ENCODE measurements at regions not wholly inside any gene's neighbourhood (a gene's known extent, or its start where the extent isn't known, plus 50 kb on each side); places are given as distances from the start of the nearest gene placed in this dataset.
A peak's percentile ranks its signal among the peaks of the same experiment; 100 is the strongest.

DNA sequence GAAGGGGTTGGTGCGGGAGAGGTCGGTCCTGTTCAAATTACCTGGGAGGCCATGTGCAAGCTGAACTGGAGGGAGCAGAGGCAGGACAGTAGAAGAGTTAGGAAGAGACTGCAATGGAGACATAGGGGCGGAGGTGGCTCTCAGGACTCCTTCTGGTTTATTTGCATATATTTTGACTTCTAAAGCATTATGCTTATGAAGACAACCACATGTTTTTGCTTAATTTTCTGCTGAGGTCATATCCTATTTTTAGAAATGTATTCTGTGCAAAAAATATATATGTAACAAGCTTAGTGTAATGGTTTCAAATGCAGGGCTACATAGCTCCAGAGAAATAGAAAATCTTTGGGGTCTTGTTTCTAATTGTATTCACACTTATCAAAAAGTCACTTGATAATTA lies 137.0 kb upstream of the MDM1 start:
- Histone ChIP-seq H3K36me3 (replicated peaks; ENCODE audit: insufficient read depth, low read length) (no peaks in the 10 kb centered on the region), H3K4me3 (ENCODE audit: low read length) (no peak overlapping the region), H3K9me2 (replicated peaks; ENCODE audit: insufficient read depth, low read length) (no peaks in the 10 kb centered on the region), H4K20me1 (ENCODE audit: insufficient read depth, low read length) (no peaks in the 10 kb centered on the region), H2AFZ (ENCODE audit: low read length) (no peak overlapping the region), H3K9me3 (replicated peaks; ENCODE audit: insufficient read depth, low read length) (no peaks in the 10 kb centered on the region), H3K27me3 (replicated peaks; ENCODE audit: insufficient read depth, low read length) (no peaks in the 10 kb centered on the region), H3K4me1 (ENCODE audit: low read length) (peaks cover 13% of the 10 kb centered on the region), H3K4me2 (ENCODE audit: low read depth, low read length) (0 out of 2 replicates have a peak overlapping the region, but pooled peaks have one; percentile 13), H3K9ac (ENCODE audit: low read length) (no peak overlapping the region), H3K27ac (ENCODE audit: low read length) (no peak overlapping the region), H3K79me2 (ENCODE audit: low read length) (no peaks in the 10 kb centered on the region), H3F3A (ENCODE audit: insufficient read depth, low read length) (no peaks in the 10 kb centered on the region)
- DNase-seq: peak; percentile 35
- no peak for TF ChIP-seq EZH2 (optimal IDR thresholded peaks at IDR 0.05; ENCODE audit: low read depth, low read length)
- TF ChIP-seq, protein P1, sequence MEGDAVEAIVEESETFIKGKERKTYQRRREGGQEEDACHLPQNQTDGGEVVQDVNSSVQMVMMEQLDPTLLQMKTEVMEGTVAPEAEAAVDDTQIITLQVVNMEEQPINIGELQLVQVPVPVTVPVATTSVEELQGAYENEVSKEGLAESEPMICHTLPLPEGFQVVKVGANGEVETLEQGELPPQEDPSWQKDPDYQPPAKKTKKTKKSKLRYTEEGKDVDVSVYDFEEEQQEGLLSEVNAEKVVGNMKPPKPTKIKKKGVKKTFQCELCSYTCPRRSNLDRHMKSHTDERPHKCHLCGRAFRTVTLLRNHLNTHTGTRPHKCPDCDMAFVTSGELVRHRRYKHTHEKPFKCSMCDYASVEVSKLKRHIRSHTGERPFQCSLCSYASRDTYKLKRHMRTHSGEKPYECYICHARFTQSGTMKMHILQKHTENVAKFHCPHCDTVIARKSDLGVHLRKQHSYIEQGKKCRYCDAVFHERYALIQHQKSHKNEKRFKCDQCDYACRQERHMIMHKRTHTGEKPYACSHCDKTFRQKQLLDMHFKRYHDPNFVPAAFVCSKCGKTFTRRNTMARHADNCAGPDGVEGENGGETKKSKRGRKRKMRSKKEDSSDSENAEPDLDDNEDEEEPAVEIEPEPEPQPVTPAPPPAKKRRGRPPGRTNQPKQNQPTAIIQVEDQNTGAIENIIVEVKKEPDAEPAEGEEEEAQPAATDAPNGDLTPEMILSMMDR (IDR thresholded peaks at IDR 0.05; ENCODE audit: low read length): no peak
- no peak for TF ChIP-seq EZH2phosphoT487 (IDR thresholded peaks at IDR 0.05; ENCODE audit: low read length)

DNA sequence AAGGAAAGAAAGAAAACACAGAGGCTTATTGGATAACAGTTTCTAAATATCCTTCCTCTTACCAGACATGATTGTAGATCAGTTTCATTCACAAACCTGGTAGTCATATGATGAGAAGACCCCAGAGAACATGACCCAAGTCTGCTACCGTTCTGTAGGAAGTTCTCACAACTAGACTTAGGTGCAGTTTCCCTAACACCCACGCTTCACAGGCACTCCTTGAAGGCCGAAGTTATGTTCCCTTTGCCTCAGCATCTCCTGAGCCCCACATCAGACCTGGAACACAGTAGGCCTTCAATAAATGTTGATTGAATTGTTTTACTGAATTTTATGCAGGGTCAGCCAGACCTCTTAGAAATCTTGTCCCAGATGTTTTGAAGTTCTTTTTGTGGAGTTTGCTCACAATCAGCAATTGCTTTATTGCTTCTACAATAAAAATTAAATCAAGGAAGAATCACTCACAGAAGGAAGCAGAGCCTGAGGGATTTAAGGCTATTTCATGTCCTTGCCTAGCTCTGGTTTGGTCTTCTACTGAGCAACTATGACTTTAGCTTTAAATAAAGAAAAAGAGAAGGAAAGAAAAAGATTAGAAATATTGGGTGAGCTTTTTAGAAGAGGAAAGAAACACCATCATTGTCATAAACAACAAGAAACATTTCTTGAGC lies 138.6 kb upstream of the MDM1 start:
- Histone ChIP-seq H3K4me2 (ENCODE audit: low read depth, low read length) (no peak overlapping the region), H3K9ac (ENCODE audit: low read length) (no peak overlapping the region), H3F3A (ENCODE audit: insufficient read depth, low read length) (no peaks in the 10 kb centered on the region), H3K27me3 (replicated peaks; ENCODE audit: insufficient read depth, low read length) (no peaks in the 10 kb centered on the region), H3K4me1 (ENCODE audit: low read length) (peaks cover 25% of the 10 kb centered on the region), H3K79me2 (ENCODE audit: low read length) (no peaks in the 10 kb centered on the region), H3K4me3 (ENCODE audit: low read length) (no peak overlapping the region), H3K9me3 (replicated peaks; ENCODE audit: insufficient read depth, low read length) (no peaks in the 10 kb centered on the region), H3K9me2 (replicated peaks; ENCODE audit: insufficient read depth, low read length) (no peaks in the 10 kb centered on the region), H3K27ac (ENCODE audit: low read length) (no peak overlapping the region), H4K20me1 (ENCODE audit: insufficient read depth, low read length) (no peaks in the 10 kb centered on the region), H2AFZ (ENCODE audit: low read length) (no peak overlapping the region), H3K36me3 (replicated peaks; ENCODE audit: insufficient read depth, low read length) (no peaks in the 10 kb centered on the region)
- no peak for TF ChIP-seq EZH2phosphoT487 (IDR thresholded peaks at IDR 0.05; ENCODE audit: low read length)
- TF ChIP-seq, protein P1 (IDR thresholded peaks at IDR 0.05; ENCODE audit: low read length): no peak
- no peak for TF ChIP-seq EZH2 (optimal IDR thresholded peaks at IDR 0.05; ENCODE audit: low read depth, low read length)
- no peak for DNase-seq

DNA sequence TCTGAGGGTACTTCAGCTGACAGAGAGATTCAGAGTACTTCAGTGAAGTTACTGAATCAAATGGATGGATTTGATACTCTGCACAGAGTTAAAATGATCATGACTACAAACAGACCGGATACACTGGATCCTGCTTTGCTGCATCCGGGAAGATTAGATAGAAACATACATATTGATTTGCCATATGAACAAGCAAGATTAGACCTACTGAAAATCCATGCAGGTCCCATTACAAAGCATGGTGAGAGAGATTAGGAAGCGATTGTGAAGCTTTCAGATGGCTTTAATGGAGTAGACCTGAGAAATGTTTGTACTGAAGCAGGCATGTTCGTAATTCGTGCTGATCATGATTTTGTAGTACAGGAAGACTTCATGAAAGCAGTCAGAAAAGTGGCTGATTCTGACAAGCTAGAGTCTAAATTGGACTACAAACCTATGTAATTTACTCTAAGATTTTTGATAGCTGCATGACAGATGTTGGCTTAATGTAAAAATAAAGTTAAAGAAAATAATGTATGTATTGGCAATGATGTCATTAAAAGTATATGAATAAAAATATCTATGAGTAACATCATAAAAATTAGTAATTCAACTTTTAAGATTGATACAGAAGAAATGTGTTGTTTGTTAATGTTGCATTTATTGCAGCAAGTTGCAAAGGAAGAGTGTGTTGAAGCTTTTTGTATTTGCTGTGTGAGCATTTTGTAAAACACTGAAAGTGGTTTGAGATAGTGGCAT lies 136.1 kb upstream of the RAP1B start:
- no peaks in the 10 kb centered on the region for H3K27me3 ChIP-seq (replicated peaks; ENCODE audit: insufficient read depth, low read length)
- no peaks in the 10 kb centered on the region for H3F3A ChIP-seq (ENCODE audit: insufficient read depth, low read length)
- peak overlapping the region; percentile 12; the same call in 1 of the 2 replicates for H3K4me2 ChIP-seq (ENCODE audit: low read depth, low read length)

More for the DNA sequence above, 136.1 kb upstream of the RAP1B start:
- no peaks in the 10 kb centered on the region for H3K9me3 ChIP-seq (replicated peaks; ENCODE audit: insufficient read depth, low read length)
- TF ChIP-seq EZH2phosphoT487 (IDR thresholded peaks at IDR 0.05; ENCODE audit: low read length) (no peak), EZH2 (optimal IDR thresholded peaks at IDR 0.05; ENCODE audit: low read depth, low read length) (no peak)
- TF ChIP-seq, protein P1 (IDR thresholded peaks at IDR 0.05; ENCODE audit: low read length): no peak
- H3K79me2 ChIP-seq (ENCODE audit: low read length): no peaks in the 10 kb centered on the region
- peak overlapping the region; percentile 10; the same call in 1 of the 2 replicates for H3K27ac ChIP-seq (ENCODE audit: low read length)
- no peak overlapping the region for H2AFZ ChIP-seq (ENCODE audit: low read length)
- no peaks in the 10 kb centered on the region for H3K9me2 ChIP-seq (replicated peaks; ENCODE audit: insufficient read depth, low read length)
- peaks cover 12% of the 10 kb centered on the region; the same call in 1 of the 2 replicates for H3K4me1 ChIP-seq (ENCODE audit: low read length)
- H3K36me3 ChIP-seq (replicated peaks; ENCODE audit: insufficient read depth, low read length): no peaks in the 10 kb centered on the region
- no peaks in the 10 kb centered on the region for H4K20me1 ChIP-seq (ENCODE audit: insufficient read depth, low read length)
- no peak overlapping the region for H3K4me3 ChIP-seq (ENCODE audit: low read length)
- no peak for DNase-seq
- H3K9ac ChIP-seq (ENCODE audit: low read length): no peak overlapping the region

All from MM.1S (cell line).